ENCODE measurements at regions not wholly inside any gene's neighbourhood (a gene's known extent, or its start where the extent isn't known, plus 50 kb on each side); places are given as distances from the start of the nearest gene placed in this dataset.

DNA sequence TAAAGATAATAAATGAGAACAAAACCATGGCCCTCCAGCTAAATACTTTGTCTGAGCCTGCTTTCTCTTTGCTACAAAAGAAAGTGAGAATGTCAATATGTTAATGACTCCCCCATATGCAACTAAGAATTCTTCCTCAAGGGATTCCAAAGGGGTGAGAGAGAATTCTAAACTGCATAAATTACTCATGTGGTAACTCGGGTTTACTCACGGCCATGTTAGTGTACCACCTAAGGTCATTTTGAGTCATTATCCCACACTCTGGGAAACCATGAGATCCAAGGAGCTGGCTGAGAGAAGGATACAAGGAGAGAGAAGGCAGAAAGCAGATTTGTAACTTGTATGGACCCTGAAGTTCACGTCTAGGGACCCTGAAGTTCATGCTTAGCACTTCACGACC lies 190.3 kb downstream of the DHX15 start:
- no peak overlapping the region for H2BK20ac ChIP-seq (ENCODE audit: low read length)
- no peak overlapping the region for H3K4me2 ChIP-seq (ENCODE audit: insufficient read depth in 1 of 2, low read depth in 2 of 2, low read length in 2 of 2)
- POLR2A ChIA-PET (ENCODE audit: partially characterized antibody): interaction anchor here (1.2 kb wide), 1 partner anchor 74 kb away, joined by 3 read pairs; no protein-coding TSS in a partner anchor
- H3K23me2 ChIP-seq (ENCODE audit: low read depth, low read length): no peaks in the 10 kb centered on the region
- no peak overlapping the region for H4K91ac ChIP-seq (replicated peaks; ENCODE audit: insufficient read length, low read length)
- H3K27me3 ChIP-seq (replicated peaks in 1 of 4; ENCODE audit: control insufficient read depth in 3 of 4, extremely low read depth in 1 of 4, insufficient read depth in 3 of 4, low read length in 3 of 4): no peaks in the 10 kb centered on the region; a peak in 1 of 7 replicates
- no peak overlapping the region for H3K56ac ChIP-seq (replicated peaks; ENCODE audit: insufficient read length, low read depth, low read length)
- no peak for FAIRE-seq
- H3K36me3 ChIP-seq (ENCODE audit: control insufficient read depth in 2 of 4, insufficient read depth in 4 of 4, low read length in 3 of 4): no peaks in the 10 kb centered on the region
- H3K23ac ChIP-seq (ENCODE audit: insufficient read length): no peak overlapping the region
- H4K8ac ChIP-seq (ENCODE audit: extremely low read depth, insufficient read depth, low read length): no peak overlapping the region
- H3K27ac ChIP-seq (ENCODE audit: low read depth, low read length): no peak overlapping the region
- H3K4ac ChIP-seq (replicated peaks; ENCODE audit: insufficient read length, low read depth, low read length): no peak overlapping the region
- H4K20me1 ChIP-seq (replicated peaks in 1 of 2; ENCODE audit: control insufficient read depth in 1 of 2, insufficient read depth in 2 of 2, low read length in 2 of 2): no peaks in the 10 kb centered on the region
- no peak overlapping the region for H3K4me3 ChIP-seq (ENCODE audit: extremely low read depth in 1 of 4, insufficient read depth in 2 of 4, low read depth in 3 of 4, low read length in 4 of 4)
- no peak overlapping the region for H3K9ac ChIP-seq (replicated peaks in 1 of 4; ENCODE audit: extremely low read depth in 1 of 4, low read depth in 3 of 4, low read length in 3 of 4)
- CTCF ChIA-PET (ENCODE audit: partially characterized antibody): interaction anchor here (0.6 to 1.4 kb wide), 3 partner anchors 25 to 49 kb away, joined by 3 to 4 read pairs (median 3); no protein-coding TSS in a partner anchor
- H3K79me2 ChIP-seq (ENCODE audit: control insufficient read depth in 1 of 2, insufficient read depth in 2 of 2, low read length in 2 of 2): no peaks in the 10 kb centered on the region
- no peak overlapping the region for H2BK12ac ChIP-seq (ENCODE audit: low read depth, low read length)
- 77% methylated on average over 4 of the region's 4 CpGs; no CpG with 5 or more reads in 1 of the 2 experiments for WGBS, 2 experiments (ENCODE audit: extremely low coverage in 1 of 2, insufficient coverage in 1 of 2, insufficient read length in 1 of 2, insufficient replicate concordance in 2 of 2, low coverage in 1 of 2, low lambda C conversion rate in 2 of 2, missing lambda C conversion rate in 1 of 2)
- H2AK5ac ChIP-seq (ENCODE audit: low read depth, low read length): no peak overlapping the region
- H2BK5ac ChIP-seq (ENCODE audit: low read depth, low read length): no peak overlapping the region
- no peaks in the 10 kb centered on the region for H3K79me1 ChIP-seq (ENCODE audit: low read depth, low read length)
- H3K14ac ChIP-seq (ENCODE audit: insufficient read length): no peak overlapping the region
- H3K9me3 ChIP-seq (ENCODE audit: insufficient read depth in 2 of 2, low read depth in 1 of 2, low read length in 1 of 2): no peaks in the 10 kb centered on the region
- H3K18ac ChIP-seq (ENCODE audit: extremely low read depth, low read length): no peak overlapping the region
- H2BK15ac ChIP-seq (ENCODE audit: low read length): no peak overlapping the region
- H2AFZ ChIP-seq (ENCODE audit: low read length): no peak overlapping the region
- H4K5ac ChIP-seq (ENCODE audit: insufficient read length, low read depth, low read length): no peak overlapping the region
- H2BK120ac ChIP-seq (replicated peaks; ENCODE audit: low read depth, low read length): no peak overlapping the region
- H3K4me1 ChIP-seq (replicated peaks in 1 of 4; ENCODE audit: control insufficient read depth in 3 of 4, insufficient read depth in 4 of 4, low read length in 3 of 4): no peaks in the 10 kb centered on the region
- DNase-seq (ENCODE audit: low read depth in 1 of 2, low spot score in 2 of 2): no peak
- TF ChIP-seq HDAC2 (IDR thresholded peaks at IDR 0.05; ENCODE audit: borderline replicate concordance in 1 of 2, low read depth in 2 of 2, low read length in 2 of 2) (no peak), ZNF274 (IDR thresholded peaks at IDR 0.05; ENCODE audit: borderline replicate concordance, extremely low read depth, low read length) (no peak), SIN3A (conservative IDR thresholded peaks at IDR 0.05 in 1 of 2, IDR thresholded peaks at IDR 0.05 in 1 of 2; ENCODE audit: low read depth in 1 of 2, low read length in 2 of 2) (no peak), RXRA (IDR thresholded peaks at IDR 0.05; ENCODE audit: insufficient read depth, low read depth, low read length) (no peak), TBP (IDR thresholded peaks at IDR 0.05; ENCODE audit: low read depth, low read length) (no peak), POLR2AphosphoS5 (IDR thresholded peaks at IDR 0.05; ENCODE audit: low read depth, low read length) (no peak)
- TF ChIP-seq, protein P1, sequence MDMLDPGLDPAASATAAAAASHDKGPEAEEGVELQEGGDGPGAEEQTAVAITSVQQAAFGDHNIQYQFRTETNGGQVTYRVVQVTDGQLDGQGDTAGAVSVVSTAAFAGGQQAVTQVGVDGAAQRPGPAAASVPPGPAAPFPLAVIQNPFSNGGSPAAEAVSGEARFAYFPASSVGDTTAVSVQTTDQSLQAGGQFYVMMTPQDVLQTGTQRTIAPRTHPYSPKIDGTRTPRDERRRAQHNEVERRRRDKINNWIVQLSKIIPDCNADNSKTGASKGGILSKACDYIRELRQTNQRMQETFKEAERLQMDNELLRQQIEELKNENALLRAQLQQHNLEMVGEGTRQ (IDR thresholded peaks at IDR 0.05; ENCODE audit: low read length): no peak
